ENCODE measurements at regions not wholly inside any gene's neighbourhood (a gene's known extent, or its start where the extent isn't known, plus 50 kb on each side); places are given as distances from the start of the nearest gene placed in this dataset.

- intact Hi-C loops (cut with DNase I; ENCODE audit: low total_unique reads) = no loop called here
- Histone ChIP-seq H3K9me3 (no peaks in the 10 kb centered on the region), H3K36me3 (no peaks in the 10 kb centered on the region), H3K27ac (no peak overlapping the region), H3K4me1 (no peaks in the 10 kb centered on the region), H3K27me3 (no peaks in the 10 kb centered on the region), H3K4me3 (no peak overlapping the region)
- no peak for TF ChIP-seq CTCF (IDR thresholded peaks at IDR 0.05)
- DNase-seq = no peak
These were observed 114.9 kb upstream of the TEX13D start for GRCh38 chrX:124217304-124218251.

DNA sequence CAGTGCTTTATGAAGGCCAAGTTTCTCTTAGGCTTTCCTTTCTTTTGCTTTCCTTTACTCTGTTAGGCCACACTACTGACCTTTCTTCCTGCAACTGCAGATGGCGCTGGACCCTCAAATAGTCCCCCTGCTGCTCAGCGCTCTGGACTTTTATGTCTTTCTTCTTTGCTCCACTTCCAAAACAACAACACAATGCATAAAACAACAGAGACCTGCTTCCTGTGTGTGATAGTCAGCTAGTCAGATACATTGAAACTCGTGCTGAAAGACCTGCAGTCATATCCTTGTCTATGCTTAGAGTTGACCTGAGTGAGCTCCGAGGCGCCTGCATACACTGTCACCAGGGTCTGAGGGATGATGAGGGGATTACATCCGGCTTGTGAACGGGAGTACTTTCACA is 108.9 kb upstream of the TEX13D start:
- Histone ChIP-seq H3K4me1 (no peaks in the 10 kb centered on the region), H3K4me3 (no peak overlapping the region), H3K27ac (no peak overlapping the region), H3K27me3 (no peaks in the 10 kb centered on the region), H3K9me3 (no peaks in the 10 kb centered on the region), H3K36me3 (no peaks in the 10 kb centered on the region)
- no peak for DNase-seq
- TF ChIP-seq CTCF (IDR thresholded peaks at IDR 0.05) = no peak
- intact Hi-C loops (cut with DNase I; ENCODE audit: low total_unique reads) = no loop called here

DNA sequence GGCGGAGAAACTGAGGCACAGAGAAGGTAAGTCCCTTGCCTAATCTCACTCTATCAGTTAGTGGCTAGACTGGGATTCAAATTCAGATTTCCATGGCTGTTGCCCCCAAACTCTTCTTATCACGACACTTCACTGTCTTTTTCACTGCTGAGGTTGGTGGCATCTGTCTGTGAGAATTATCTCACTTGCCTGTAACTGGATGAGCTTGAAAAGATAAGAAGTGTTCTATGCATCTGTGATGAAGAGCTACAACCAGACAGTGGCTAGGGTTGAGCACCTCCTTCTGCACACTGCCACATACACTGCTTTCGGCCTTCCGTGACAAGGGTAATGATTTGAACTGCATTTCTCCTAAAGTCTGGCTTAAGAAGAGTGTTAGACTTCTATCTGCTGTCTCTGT is 107.9 kb upstream of the TEX13D start:
- Histone ChIP-seq H3K4me3 (no peak overlapping the region), H3K27ac (no peak overlapping the region), H3K9me3 (no peaks in the 10 kb centered on the region), H3K27me3 (no peaks in the 10 kb centered on the region), H3K4me1 (no peaks in the 10 kb centered on the region), H3K36me3 (no peaks in the 10 kb centered on the region)
- TF ChIP-seq CTCF (IDR thresholded peaks at IDR 0.05) = no peak
- intact Hi-C loops (cut with DNase I; ENCODE audit: low total_unique reads) = no loop called here
- no peak for DNase-seq

DNA sequence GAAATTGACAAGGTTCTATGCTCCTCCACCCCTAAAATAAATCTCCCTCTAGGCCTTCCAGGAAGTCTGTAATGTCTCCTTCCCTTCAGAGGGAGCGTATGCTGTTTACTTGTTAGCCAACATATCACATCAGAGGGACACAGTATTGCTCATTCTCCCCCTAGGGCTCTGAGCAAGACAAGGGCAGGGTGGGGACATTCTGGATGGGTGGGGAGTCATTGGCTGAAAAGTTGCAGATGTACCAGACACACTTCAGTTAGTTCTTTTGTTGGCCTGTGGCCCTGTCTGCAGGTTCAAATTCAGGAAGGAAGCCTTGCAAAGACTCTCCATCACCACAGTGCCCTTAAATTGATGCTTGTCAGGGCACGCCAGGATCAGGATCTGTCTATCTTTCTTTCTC is 106.3 kb upstream of the TEX13D start:
- Histone ChIP-seq H3K9me3 (no peaks in the 10 kb centered on the region), H3K27ac (no peak overlapping the region), H3K36me3 (no peaks in the 10 kb centered on the region), H3K27me3 (no peaks in the 10 kb centered on the region), H3K4me1 (no peaks in the 10 kb centered on the region), H3K4me3 (no peak overlapping the region)
- intact Hi-C loops (cut with DNase I; ENCODE audit: low total_unique reads) = no loop called here
- DNase-seq = no peak
- TF ChIP-seq CTCF (IDR thresholded peaks at IDR 0.05) = no peak

GRCh38 chrX:124228849-124229248 is 103.6 kb upstream of the TEX13D start:
- Histone ChIP-seq H3K27me3 (no peaks in the 10 kb centered on the region), H3K27ac (no peak overlapping the region), H3K36me3 (no peaks in the 10 kb centered on the region), H3K4me1 (no peaks in the 10 kb centered on the region), H3K4me3 (no peak overlapping the region), H3K9me3 (no peaks in the 10 kb centered on the region)
- no peak for TF ChIP-seq CTCF (IDR thresholded peaks at IDR 0.05)
- intact Hi-C loops (cut with DNase I; ENCODE audit: low total_unique reads) = no loop called here
- DNase-seq = no peak

All from tibial artery (tissue), 4 donors.